WTC11 (cell line): ENCODE measurements at regions not wholly inside any gene's neighbourhood (a gene's known extent, or its start where the extent isn't known, plus 50 kb on each side); places are given as distances from the start of the nearest gene placed in this dataset.

Source experiments
- ATAC-seq: fragments of 200-7000 bp; cut with Tn5 transposase; 2 replicates; pipeline ENCODE4 v1.10.0; 2021; ENCODE audit warnings: mild to moderate bottlenecking, moderate library complexity
- CTCF ChIA-PET: fragments of 300-600 bp; sonication (Branson Sonifier 250); formaldehyde crosslinking; loops from one replicate; lab custom pipeline; 2021; ENCODE audit warnings: antibody characterized with exemption; lab: Charles Lee
- POLR2A ChIA-PET: fragments of 350-600 bp; sonication (Branson Sonifier 250); formaldehyde crosslinking; loops from one replicate; lab custom pipeline; 2021; ENCODE audit warnings: antibody characterized with exemption; lab: Charles Lee
- DNase-seq: peaks from one replicate; pipeline ENCODE4 v3.0.0; 2021; ENCODE audit warnings: low spot score
- H3K27ac Mint-ChIP-seq: 2 replicates; pipeline ENCODE4 v1.8.0; 2021; ENCODE audit warnings: mixed read lengths
- H3K27me3 Mint-ChIP-seq: 2 replicates; pipeline ENCODE4 v1.8.0; 2021; ENCODE audit warnings: low read depth, mild to moderate bottlenecking, moderate library complexity, mixed read lengths
- H3K36me3 Mint-ChIP-seq: 2 replicates; pipeline ENCODE4 v1.8.0; 2021; ENCODE audit warnings: mixed read lengths
- H3K4me1 Mint-ChIP-seq: 2 replicates; pipeline ENCODE4 v1.8.0; 2022; ENCODE audit warnings: mixed read lengths
- H3K4me3 Mint-ChIP-seq: 2 replicates; pipeline ENCODE4 v1.8.0; 2021; ENCODE audit warnings: mild to moderate bottlenecking, moderate library complexity, mixed read lengths
- H3K9me3 Mint-ChIP-seq: 2 replicates; pipeline ENCODE4 v1.8.0; 2021; ENCODE audit warnings: mixed read lengths
- CREM ChIP-seq: sonication (generic); formaldehyde crosslinking; IDR thresholded peaks from 2 replicates; pipeline ENCODE4 v1.8.1; 2022; ENCODE audit warnings: mild to moderate bottlenecking, missing genetic modification reagents, moderate library complexity
- ELF4 ChIP-seq: sonication (generic); formaldehyde crosslinking; IDR thresholded peaks from 2 replicates; pipeline ENCODE4 v1.8.1; 2022; ENCODE audit warnings: low read depth, mild to moderate bottlenecking, moderate library complexity, missing genetic modification reagents
- FOXJ3 ChIP-seq: sonication (generic); formaldehyde crosslinking; IDR thresholded peaks from 2 replicates; pipeline ENCODE4 v1.9.0; 2021; ENCODE audit warnings: missing genetic modification reagents, mild to moderate bottlenecking, borderline replicate concordance
- GABPB1 ChIP-seq: sonication (generic); formaldehyde crosslinking; IDR thresholded peaks from 2 replicates; pipeline ENCODE4 v1.8.1; 2023; ENCODE audit warnings: mild to moderate bottlenecking, missing genetic modification reagents
- GRHL2 ChIP-seq: fragments of 250-450 bp; sonication (Bioruptor Pico); IDR thresholded peaks from 2 replicates; pipeline ENCODE4 v1.8.0; 2022; ENCODE audit warnings: mild to moderate bottlenecking, moderate library complexity; ENCODE audit not compliant: insufficient replicate concordance, severe bottlenecking
- NFATC4 ChIP-seq: fragments of 250-450 bp; sonication (Bioruptor Pico); IDR thresholded peaks from 2 replicates; pipeline ENCODE4 v1.9.0; 2021; ENCODE audit warnings: mild to moderate bottlenecking
- NR3C1 ChIP-seq: sonication (generic); formaldehyde crosslinking; conservative IDR thresholded peaks from 2 replicates; pipeline ENCODE4 v1.8.1; 2023; ENCODE audit warnings: low read depth, mild to moderate bottlenecking, missing genetic modification reagents
- PRRX2 ChIP-seq: fragments of 250-450 bp; sonication (Bioruptor Pico); IDR thresholded peaks from 2 replicates; pipeline ENCODE4 v1.8.0; 2021; ENCODE audit warnings: mild to moderate bottlenecking
- SMAD4 ChIP-seq: sonication (generic); formaldehyde crosslinking; IDR thresholded peaks from 2 replicates; pipeline ENCODE4 v1.8.0; 2022; ENCODE audit warnings: mild to moderate bottlenecking, missing genetic modification reagents
- ZNF121 ChIP-seq: sonication (generic); formaldehyde crosslinking; IDR thresholded peaks from 2 replicates; pipeline ENCODE4 v1.8.0; 2023; ENCODE audit warnings: missing genetic modification reagents
- ZNF396 ChIP-seq: fragments of 250-450 bp; sonication (Bioruptor Pico); IDR thresholded peaks from 2 replicates; pipeline ENCODE4 v1.8.0; 2021; ENCODE audit warnings: mild to moderate bottlenecking, moderate library complexity, borderline replicate concordance
- TF ChIP-seq, protein P1 (sequence below): sonication (generic); formaldehyde crosslinking; IDR thresholded peaks from 2 replicates; pipeline ENCODE4 v1.8.0; 2022; ENCODE audit warnings: mild to moderate bottlenecking, missing genetic modification reagents
- TF ChIP-seq, protein P2 (sequence below): fragments of 200-600 bp; IDR thresholded peaks from 2 replicates; pipeline ENCODE4 v1.8.0; 2022; ENCODE audit warnings: antibody characterized with exemption
- TF ChIP-seq, protein P3 (sequence below): sonication (generic); formaldehyde crosslinking; IDR thresholded peaks from 2 replicates; pipeline ENCODE4 v1.8.1; 2023; ENCODE audit warnings: mild to moderate bottlenecking, missing genetic modification reagents
- TF ChIP-seq, protein P4 (sequence below): sonication (generic); formaldehyde crosslinking; IDR thresholded peaks from 2 replicates; pipeline ENCODE4 v1.8.1; 2023; ENCODE audit warnings: mild to moderate bottlenecking, missing genetic modification reagents, moderate library complexity
- TF ChIP-seq, protein P5 (sequence below): fragments of 250-450 bp; sonication (Bioruptor Pico); IDR thresholded peaks from 2 replicates; pipeline ENCODE4 v1.8.0; 2021; ENCODE audit warnings: mild to moderate bottlenecking
- TF ChIP-seq, protein P6 (sequence below): sonication (generic); formaldehyde crosslinking; IDR thresholded peaks from 2 replicates; pipeline ENCODE4 v1.8.1; 2023; ENCODE audit warnings: mild to moderate bottlenecking, missing genetic modification reagents
- TF ChIP-seq, protein P7 (sequence below): sonication (generic); formaldehyde crosslinking; conservative IDR thresholded peaks from 2 replicates; pipeline ENCODE4 v1.8.1; 2022; ENCODE audit warnings: mild to moderate bottlenecking, missing genetic modification reagents

DNA sequence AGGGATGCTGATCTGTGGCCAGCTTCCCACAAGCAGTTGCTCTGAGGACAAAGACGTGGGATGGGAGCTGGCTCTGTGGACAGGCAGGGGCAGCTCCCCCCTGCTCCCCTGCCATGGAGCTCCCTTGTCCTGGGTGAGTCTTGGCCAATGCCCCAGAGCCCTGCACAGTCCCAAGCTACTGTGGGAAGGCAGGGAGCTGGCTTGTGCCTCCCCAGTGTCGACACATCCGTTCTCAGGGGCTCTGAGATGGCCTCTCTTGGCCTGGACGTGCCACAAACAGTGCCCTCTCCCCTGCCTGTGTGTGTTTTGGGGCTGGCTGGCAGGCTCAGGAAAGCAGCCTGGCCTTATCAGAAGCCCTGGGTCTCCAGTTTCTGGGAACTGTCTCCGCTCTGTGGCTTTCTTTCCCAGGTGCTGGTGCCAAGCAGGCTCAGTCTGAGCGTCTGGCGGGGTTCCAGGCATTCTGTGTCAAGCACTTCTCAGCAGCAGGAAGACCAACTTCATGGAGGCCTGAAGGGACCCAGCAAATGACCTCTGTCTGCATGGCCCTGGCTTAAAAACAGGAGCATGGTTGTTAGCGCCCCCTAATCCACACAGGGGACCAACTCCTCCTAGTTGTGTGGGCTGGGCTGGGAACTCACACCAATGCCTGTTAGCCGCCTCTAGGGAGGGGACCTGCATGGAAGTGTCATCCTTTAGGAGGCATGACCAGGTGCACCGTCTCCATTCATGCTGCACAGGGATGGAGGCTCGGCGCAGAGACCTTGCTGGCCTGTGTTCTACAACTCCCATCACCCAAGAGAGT is 375.2 kb downstream of the RPS24 start:
- CTCF ChIA-PET, result interaction anchor here (1.0 to 2.3 kb wide), 7 partner anchors 11 to 361 kb away, joined by 3 to 12 read pairs (median 5); no protein-coding TSS in a partner anchor
- Mint-ChIP-seq H3K27ac (no peak overlapping the region), H3K4me3 (no peak overlapping the region; the same call in 1 of the 2 replicates), H3K4me1 (peaks cover 25% of the 10 kb centered on the region), H3K36me3 (no peaks in the 10 kb centered on the region)
- POLR2A ChIA-PET, result no interaction called here
- DNase-seq, result peak; percentile 25
- no peak for TF ChIP-seq CREM (CRISPR knock-in tag)
- TF ChIP-seq, protein P1, sequence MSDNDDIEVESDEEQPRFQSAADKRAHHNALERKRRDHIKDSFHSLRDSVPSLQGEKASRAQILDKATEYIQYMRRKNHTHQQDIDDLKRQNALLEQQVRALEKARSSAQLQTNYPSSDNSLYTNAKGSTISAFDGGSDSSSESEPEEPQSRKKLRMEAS (CRISPR knock-in tag), result no peak
- TF ChIP-seq, protein P2, sequence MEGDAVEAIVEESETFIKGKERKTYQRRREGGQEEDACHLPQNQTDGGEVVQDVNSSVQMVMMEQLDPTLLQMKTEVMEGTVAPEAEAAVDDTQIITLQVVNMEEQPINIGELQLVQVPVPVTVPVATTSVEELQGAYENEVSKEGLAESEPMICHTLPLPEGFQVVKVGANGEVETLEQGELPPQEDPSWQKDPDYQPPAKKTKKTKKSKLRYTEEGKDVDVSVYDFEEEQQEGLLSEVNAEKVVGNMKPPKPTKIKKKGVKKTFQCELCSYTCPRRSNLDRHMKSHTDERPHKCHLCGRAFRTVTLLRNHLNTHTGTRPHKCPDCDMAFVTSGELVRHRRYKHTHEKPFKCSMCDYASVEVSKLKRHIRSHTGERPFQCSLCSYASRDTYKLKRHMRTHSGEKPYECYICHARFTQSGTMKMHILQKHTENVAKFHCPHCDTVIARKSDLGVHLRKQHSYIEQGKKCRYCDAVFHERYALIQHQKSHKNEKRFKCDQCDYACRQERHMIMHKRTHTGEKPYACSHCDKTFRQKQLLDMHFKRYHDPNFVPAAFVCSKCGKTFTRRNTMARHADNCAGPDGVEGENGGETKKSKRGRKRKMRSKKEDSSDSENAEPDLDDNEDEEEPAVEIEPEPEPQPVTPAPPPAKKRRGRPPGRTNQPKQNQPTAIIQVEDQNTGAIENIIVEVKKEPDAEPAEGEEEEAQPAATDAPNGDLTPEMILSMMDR, result no peak
- TF ChIP-seq, protein P3, sequence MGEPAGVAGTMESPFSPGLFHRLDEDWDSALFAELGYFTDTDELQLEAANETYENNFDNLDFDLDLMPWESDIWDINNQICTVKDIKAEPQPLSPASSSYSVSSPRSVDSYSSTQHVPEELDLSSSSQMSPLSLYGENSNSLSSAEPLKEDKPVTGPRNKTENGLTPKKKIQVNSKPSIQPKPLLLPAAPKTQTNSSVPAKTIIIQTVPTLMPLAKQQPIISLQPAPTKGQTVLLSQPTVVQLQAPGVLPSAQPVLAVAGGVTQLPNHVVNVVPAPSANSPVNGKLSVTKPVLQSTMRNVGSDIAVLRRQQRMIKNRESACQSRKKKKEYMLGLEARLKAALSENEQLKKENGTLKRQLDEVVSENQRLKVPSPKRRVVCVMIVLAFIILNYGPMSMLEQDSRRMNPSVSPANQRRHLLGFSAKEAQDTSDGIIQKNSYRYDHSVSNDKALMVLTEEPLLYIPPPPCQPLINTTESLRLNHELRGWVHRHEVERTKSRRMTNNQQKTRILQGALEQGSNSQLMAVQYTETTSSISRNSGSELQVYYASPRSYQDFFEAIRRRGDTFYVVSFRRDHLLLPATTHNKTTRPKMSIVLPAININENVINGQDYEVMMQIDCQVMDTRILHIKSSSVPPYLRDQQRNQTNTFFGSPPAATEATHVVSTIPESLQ (CRISPR knock-in tag), result no peak
- TF ChIP-seq ZNF121, result 0 out of 2 replicates have a peak, but pooled peaks have one; percentile 23
- TF ChIP-seq, all 79 proteins: peak for 1
- Mint-ChIP-seq H3K27me3 (peaks cover 23% of the 10 kb centered on the region), H3K9me3 (peaks cover 10% of the 10 kb centered on the region)
- peak; percentile 19 for ATAC-seq

DNA sequence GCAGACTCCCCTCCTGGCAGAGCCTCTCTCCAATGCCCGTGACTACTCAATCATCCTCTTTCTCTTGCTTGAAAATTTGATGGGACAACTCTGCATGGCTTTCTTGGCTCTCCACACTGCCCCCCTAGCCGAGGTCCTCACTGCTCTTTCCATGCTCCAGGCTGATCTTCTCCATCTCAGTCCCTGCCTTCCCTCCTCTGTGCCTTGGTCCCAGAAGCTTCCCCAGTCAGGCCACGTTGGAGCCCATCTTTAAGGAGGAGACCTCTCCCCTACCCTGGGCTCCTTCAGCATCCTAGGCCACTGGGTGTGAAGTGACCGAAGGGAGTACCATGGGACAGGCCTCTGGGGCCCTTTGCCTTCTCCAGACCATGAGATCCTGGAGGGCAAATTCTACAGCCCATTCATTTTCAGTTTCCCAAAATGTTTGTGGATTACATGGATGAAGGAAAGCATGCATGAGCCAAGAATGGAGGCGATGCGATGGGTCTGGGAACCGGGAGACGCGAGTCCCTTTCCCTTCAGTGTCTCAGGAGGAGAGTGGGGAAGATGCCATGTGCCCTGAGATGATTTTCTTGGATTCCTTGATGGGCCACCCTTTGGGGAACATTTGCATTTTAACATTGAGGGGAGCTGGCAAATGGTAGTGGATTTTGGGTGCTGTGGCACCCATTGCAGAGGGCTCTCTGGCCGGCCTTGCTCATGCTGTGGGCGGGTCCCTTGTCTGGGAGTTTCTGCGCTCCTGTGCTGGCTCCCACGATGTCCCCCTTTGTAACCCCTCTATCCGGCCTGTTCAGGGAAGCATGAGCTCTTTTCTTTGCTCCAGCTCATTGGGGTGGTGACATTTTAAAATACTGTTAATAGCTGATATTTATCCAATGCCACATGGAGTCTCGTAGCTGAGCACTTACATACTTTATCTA is 376.6 kb downstream of the RPS24 start:
- CTCF ChIA-PET, result no interaction called here

More for the DNA sequence above, 376.6 kb downstream of the RPS24 start:
- no peak for ATAC-seq
- peaks cover 3% of the 10 kb centered on the region; the same call in 1 of the 2 replicates for H3K9me3 Mint-ChIP-seq
- no peaks in the 10 kb centered on the region for H3K36me3 Mint-ChIP-seq
- no peak overlapping the region for H3K4me3 Mint-ChIP-seq
- POLR2A ChIA-PET, result no interaction called here
- no peak overlapping the region for H3K27ac Mint-ChIP-seq
- TF ChIP-seq, protein P4, sequence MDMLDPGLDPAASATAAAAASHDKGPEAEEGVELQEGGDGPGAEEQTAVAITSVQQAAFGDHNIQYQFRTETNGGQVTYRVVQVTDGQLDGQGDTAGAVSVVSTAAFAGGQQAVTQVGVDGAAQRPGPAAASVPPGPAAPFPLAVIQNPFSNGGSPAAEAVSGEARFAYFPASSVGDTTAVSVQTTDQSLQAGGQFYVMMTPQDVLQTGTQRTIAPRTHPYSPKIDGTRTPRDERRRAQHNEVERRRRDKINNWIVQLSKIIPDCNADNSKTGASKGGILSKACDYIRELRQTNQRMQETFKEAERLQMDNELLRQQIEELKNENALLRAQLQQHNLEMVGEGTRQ (CRISPR knock-in tag), result no peak
- TF ChIP-seq FOXJ3 (CRISPR knock-in tag), result no peak
- no peak for TF ChIP-seq ZNF396 (CRISPR knock-in tag)
- TF ChIP-seq NR3C1, result no peak
- TF ChIP-seq, protein P5, sequence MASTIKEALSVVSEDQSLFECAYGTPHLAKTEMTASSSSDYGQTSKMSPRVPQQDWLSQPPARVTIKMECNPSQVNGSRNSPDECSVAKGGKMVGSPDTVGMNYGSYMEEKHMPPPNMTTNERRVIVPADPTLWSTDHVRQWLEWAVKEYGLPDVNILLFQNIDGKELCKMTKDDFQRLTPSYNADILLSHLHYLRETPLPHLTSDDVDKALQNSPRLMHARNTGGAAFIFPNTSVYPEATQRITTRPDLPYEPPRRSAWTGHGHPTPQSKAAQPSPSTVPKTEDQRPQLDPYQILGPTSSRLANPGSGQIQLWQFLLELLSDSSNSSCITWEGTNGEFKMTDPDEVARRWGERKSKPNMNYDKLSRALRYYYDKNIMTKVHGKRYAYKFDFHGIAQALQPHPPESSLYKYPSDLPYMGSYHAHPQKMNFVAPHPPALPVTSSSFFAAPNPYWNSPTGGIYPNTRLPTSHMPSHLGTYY (CRISPR knock-in tag), result no peak
- TF ChIP-seq NFATC4 (CRISPR knock-in tag), result no peak
- TF ChIP-seq, protein P6, sequence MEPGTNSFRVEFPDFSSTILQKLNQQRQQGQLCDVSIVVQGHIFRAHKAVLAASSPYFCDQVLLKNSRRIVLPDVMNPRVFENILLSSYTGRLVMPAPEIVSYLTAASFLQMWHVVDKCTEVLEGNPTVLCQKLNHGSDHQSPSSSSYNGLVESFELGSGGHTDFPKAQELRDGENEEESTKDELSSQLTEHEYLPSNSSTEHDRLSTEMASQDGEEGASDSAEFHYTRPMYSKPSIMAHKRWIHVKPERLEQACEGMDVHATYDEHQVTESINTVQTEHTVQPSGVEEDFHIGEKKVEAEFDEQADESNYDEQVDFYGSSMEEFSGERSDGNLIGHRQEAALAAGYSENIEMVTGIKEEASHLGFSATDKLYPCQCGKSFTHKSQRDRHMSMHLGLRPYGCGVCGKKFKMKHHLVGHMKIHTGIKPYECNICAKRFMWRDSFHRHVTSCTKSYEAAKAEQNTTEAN (CRISPR knock-in tag), result no peak
- TF ChIP-seq SMAD4 (CRISPR knock-in tag), result no peak
- TF ChIP-seq ELF4 (CRISPR knock-in tag), result no peak
- no peak for TF ChIP-seq GABPB1 (CRISPR knock-in tag)
- TF ChIP-seq GRHL2, result no peak
- TF ChIP-seq, protein P7, sequence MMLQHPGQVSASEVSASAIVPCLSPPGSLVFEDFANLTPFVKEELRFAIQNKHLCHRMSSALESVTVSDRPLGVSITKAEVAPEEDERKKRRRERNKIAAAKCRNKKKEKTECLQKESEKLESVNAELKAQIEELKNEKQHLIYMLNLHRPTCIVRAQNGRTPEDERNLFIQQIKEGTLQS, result no peak
- TF ChIP-seq PRRX2 (CRISPR knock-in tag), result no peak
- no peak for DNase-seq
- peaks cover 13% of the 10 kb centered on the region for H3K27me3 Mint-ChIP-seq
- peaks cover 34% of the 10 kb centered on the region for H3K4me1 Mint-ChIP-seq
